ENCODE measurements at regions not wholly inside any gene's neighbourhood (a gene's known extent, or its start where the extent isn't known, plus 50 kb on each side); places are given as distances from the start of the nearest gene placed in this dataset.

- no TSS peak for BruUV-seq (replicated peaks)
- Mint-ChIP-seq H3K27me3 (ENCODE audit: insufficient read depth, unreplicated experiment) (no peaks in the 10 kb centered on the region), H3K36me3 (ENCODE audit: insufficient read depth, unreplicated experiment) (no peaks in the 10 kb centered on the region), H3K27ac (ENCODE audit: low read depth, unreplicated experiment) (no peak overlapping the region), H3K4me1 (ENCODE audit: insufficient read depth, unreplicated experiment) (no peaks in the 10 kb centered on the region), H3K9me3 (ENCODE audit: unreplicated experiment) (peaks cover 19% of the 10 kb centered on the region), H3K4me3 (ENCODE audit: unreplicated experiment) (no peak overlapping the region)
- TF ChIP-seq, protein P1, sequence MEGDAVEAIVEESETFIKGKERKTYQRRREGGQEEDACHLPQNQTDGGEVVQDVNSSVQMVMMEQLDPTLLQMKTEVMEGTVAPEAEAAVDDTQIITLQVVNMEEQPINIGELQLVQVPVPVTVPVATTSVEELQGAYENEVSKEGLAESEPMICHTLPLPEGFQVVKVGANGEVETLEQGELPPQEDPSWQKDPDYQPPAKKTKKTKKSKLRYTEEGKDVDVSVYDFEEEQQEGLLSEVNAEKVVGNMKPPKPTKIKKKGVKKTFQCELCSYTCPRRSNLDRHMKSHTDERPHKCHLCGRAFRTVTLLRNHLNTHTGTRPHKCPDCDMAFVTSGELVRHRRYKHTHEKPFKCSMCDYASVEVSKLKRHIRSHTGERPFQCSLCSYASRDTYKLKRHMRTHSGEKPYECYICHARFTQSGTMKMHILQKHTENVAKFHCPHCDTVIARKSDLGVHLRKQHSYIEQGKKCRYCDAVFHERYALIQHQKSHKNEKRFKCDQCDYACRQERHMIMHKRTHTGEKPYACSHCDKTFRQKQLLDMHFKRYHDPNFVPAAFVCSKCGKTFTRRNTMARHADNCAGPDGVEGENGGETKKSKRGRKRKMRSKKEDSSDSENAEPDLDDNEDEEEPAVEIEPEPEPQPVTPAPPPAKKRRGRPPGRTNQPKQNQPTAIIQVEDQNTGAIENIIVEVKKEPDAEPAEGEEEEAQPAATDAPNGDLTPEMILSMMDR (IDR thresholded peaks at IDR 0.05; ENCODE audit: unreplicated experiment): no peak
- no peak for DNase-seq (ENCODE audit: unreplicated experiment)
- POLR2A ChIA-PET: no interaction called here
- intact Hi-C loops (cut with micrococcal nuclease): no loop called here
- CTCF ChIA-PET: no interaction called here
These were observed 493.0 kb upstream of the CNTNAP5 start for GRCh38 chr2:123532126-123532525.

DNA sequence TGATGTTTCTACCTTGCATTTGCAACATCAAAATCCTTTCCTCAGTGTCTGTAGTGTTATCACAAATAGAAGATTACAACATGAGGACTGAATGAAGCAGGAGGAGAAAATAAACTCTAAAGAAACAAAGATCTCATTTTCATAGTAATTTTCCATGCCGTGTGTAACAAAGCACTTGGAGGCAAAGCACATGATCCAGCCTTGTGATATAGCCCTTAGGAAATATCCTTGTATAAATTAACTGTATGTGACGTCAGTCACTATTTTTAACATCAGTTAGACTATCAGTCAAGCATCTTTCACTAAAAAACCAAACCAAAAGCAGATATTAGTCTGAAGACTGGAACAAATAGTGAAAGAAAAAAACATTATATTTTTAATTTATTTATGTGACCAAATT is 492.1 kb upstream of the CNTNAP5 start:
- no peak overlapping the region for H3K4me3 Mint-ChIP-seq (ENCODE audit: unreplicated experiment)
- H3K4me1 Mint-ChIP-seq (ENCODE audit: insufficient read depth, unreplicated experiment): no peaks in the 10 kb centered on the region
- no TSS peak for BruUV-seq (replicated peaks)
- no peak for DNase-seq (ENCODE audit: unreplicated experiment)
- no peak overlapping the region for H3K27ac Mint-ChIP-seq (ENCODE audit: low read depth, unreplicated experiment)
- CTCF ChIA-PET: no interaction called here
- POLR2A ChIA-PET: no interaction called here
- H3K36me3 Mint-ChIP-seq (ENCODE audit: insufficient read depth, unreplicated experiment): no peaks in the 10 kb centered on the region
- intact Hi-C loops (cut with micrococcal nuclease): no loop called here
- H3K27me3 Mint-ChIP-seq (ENCODE audit: insufficient read depth, unreplicated experiment): no peaks in the 10 kb centered on the region
- TF ChIP-seq, protein P1 (IDR thresholded peaks at IDR 0.05; ENCODE audit: unreplicated experiment): no peak
- H3K9me3 Mint-ChIP-seq (ENCODE audit: unreplicated experiment): peaks cover 18% of the 10 kb centered on the region

- DNase-seq (ENCODE audit: unreplicated experiment): no peak
- H3K9me3 Mint-ChIP-seq (ENCODE audit: unreplicated experiment): peaks cover 15% of the 10 kb centered on the region
- POLR2A ChIA-PET: no interaction called here
- BruUV-seq (replicated peaks): no TSS peak
- TF ChIP-seq, protein P1 (IDR thresholded peaks at IDR 0.05; ENCODE audit: unreplicated experiment): no peak
- H3K36me3 Mint-ChIP-seq (ENCODE audit: insufficient read depth, unreplicated experiment): no peaks in the 10 kb centered on the region
- no peak overlapping the region for H3K27ac Mint-ChIP-seq (ENCODE audit: low read depth, unreplicated experiment)
- intact Hi-C loops (cut with micrococcal nuclease): no loop called here
- H3K27me3 Mint-ChIP-seq (ENCODE audit: insufficient read depth, unreplicated experiment): no peaks in the 10 kb centered on the region
- no peaks in the 10 kb centered on the region for H3K4me1 Mint-ChIP-seq (ENCODE audit: insufficient read depth, unreplicated experiment)
- CTCF ChIA-PET: interaction anchor here (0.7 kb wide), 1 partner anchor 1593 kb away, joined by 3 read pairs; no protein-coding TSS in a partner anchor
- no peak overlapping the region for H3K4me3 Mint-ChIP-seq (ENCODE audit: unreplicated experiment)
These were observed 484.8 kb upstream of the CNTNAP5 start for GRCh38 chr2:123540291-123540690.

DNA sequence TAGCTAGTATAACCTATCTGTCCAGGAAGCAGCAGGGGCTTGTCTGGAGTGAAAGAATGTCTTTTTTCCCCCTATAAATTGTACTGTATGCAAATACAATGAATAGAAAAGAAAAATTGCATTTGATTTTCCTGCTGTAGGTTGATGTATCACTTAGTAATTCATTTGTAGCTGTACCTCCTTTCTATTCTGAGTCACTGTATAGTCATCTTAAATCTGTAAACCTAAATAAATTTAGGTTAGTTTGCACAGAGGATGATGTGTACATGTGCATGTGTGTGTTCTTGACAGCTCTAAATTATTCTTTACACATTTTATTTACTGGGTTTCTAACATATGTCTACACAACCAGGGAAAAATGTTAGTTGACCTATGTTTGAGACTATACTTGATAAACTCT is 478.7 kb upstream of the CNTNAP5 start:
- Mint-ChIP-seq H3K4me1 (ENCODE audit: insufficient read depth, unreplicated experiment) (no peaks in the 10 kb centered on the region), H3K36me3 (ENCODE audit: insufficient read depth, unreplicated experiment) (no peaks in the 10 kb centered on the region), H3K27ac (ENCODE audit: low read depth, unreplicated experiment) (no peak overlapping the region), H3K27me3 (ENCODE audit: insufficient read depth, unreplicated experiment) (no peaks in the 10 kb centered on the region), H3K9me3 (ENCODE audit: unreplicated experiment) (no peaks in the 10 kb centered on the region), H3K4me3 (ENCODE audit: unreplicated experiment) (no peak overlapping the region)
- POLR2A ChIA-PET: no interaction called here
- DNase-seq (ENCODE audit: unreplicated experiment): no peak
- TF ChIP-seq, protein P1 (IDR thresholded peaks at IDR 0.05; ENCODE audit: unreplicated experiment): no peak
- CTCF ChIA-PET: interaction anchor here (1.2 to 1.4 kb wide), 2 partner anchors 16 to 1401 kb away, joined by 3 read pairs; no protein-coding TSS in a partner anchor
- intact Hi-C loops (cut with micrococcal nuclease): no loop called here
- BruUV-seq (replicated peaks): no TSS peak

Data from MCF 10A (cell line).